DMS153 treated with DMSO at 0.1 percent for 48 hours (cell line): ENCODE measurements at regions not wholly inside any gene's neighbourhood (a gene's known extent, or its start where the extent isn't known, plus 50 kb on each side); places are given as distances from the start of the nearest gene placed in this dataset.

Source experiments
- DNase-seq: peaks from one replicate; lab custom pipeline; 2025; ENCODE audit not compliant: unreplicated experiment; lab: John Stamatoyannopoulos, UW

GRCh38 chr17:33473061-33473460 is 180.0 kb upstream of the ASIC2 start:
- no peak for DNase-seq

GRCh38 chr17:33474789-33475188 is 181.7 kb upstream of the ASIC2 start:
- DNase-seq = no peak

- DNase-seq = no peak
Observed at GRCh38 chr17:33475594-33475993, 182.5 kb upstream of the ASIC2 start.

- no peak for DNase-seq
Observed at GRCh38 chr17:33481652-33482051, 188.6 kb upstream of the ASIC2 start.

DNA sequence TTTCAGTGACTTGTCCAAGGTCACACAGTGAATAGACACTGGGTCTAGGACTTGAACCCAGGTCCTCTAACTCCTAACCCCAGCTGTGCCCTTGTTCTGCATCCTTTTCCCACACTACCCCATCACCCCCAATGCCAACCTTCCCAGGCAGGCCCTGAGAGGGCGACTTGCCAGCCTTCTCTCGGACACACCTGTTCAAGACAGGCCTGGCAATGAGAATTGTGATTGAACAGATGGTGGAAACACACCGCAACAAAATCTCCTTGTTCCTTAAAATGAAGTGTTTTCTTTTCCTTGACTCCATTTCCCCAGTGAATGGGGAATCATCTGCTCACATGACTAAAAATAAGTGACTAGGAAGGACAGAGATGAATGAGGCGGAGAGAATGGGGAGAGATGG is 189.5 kb upstream of the ASIC2 start:
- DNase-seq = no peak

GRCh38 chr17:33484559-33484958 is 191.5 kb upstream of the ASIC2 start:
- no peak for DNase-seq

GRCh38 chr17:33486135-33486885 is 193.2 kb upstream of the ASIC2 start:
- DNase-seq = no peak

DNA sequence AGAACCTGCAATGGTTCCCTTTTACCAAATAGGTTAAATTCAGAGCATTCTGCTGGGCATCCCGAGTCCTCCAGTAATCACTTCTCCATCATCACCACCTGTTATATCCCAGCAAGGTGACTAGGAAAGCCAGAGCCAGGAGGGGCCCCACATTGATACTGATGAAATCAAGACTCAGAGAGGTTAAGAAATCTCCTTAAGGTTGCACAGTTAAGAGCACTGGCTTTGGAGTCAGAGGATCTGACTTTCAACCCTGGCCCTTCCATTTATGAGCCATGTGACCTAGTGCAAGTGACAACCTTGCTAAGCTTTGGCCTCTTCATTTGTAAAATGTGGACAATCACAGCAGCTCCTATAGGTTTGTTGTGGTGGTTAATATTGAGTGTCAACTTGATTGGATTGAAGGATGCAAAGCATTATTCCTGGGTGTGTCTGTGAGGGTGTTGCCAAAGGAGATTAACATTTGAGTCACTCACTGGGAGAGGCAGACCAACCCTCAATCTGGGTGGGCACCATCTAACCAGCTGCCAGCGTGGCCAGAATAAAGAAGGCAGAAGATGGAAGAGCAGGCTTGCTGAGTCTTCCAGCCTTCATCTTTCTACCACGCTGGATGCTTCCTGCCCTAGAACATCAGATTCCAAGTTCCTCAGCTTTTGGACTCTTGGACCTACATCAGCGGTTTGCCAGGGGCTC is 194.2 kb upstream of the ASIC2 start:
- DNase-seq = no peak

GRCh38 chr17:33491871-33492481 is 198.9 kb upstream of the ASIC2 start:
- DNase-seq = no peak

GRCh38 chr17:33492731-33493265 is 199.7 kb upstream of the ASIC2 start:
- no peak for DNase-seq

DNA sequence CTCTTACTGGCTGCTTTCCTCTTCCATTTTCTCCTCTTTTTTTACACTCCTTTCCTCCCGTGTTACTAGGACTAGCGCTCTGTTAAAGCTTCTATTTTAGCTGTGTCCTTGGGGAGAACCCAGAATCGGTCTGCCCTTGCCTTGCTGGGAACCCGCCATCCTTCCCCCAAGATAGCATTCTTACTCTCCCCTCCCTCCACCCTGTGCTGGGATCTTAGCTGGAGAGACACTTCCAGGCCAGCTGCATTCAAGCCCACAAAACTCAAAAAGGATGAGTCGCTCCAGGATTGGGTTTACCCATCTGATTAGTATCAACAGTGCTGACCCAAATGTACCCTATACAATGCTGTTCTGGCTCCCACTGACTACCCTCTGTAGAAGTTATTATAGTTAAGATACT is 200.5 kb upstream of the ASIC2 start:
- DNase-seq = no peak

- no peak for DNase-seq
Observed at GRCh38 chr17:33494151-33494550, 201.1 kb upstream of the ASIC2 start.

- DNase-seq = no peak
Observed at GRCh38 chr17:33497623-33498022, 204.5 kb upstream of the ASIC2 start.

DNA sequence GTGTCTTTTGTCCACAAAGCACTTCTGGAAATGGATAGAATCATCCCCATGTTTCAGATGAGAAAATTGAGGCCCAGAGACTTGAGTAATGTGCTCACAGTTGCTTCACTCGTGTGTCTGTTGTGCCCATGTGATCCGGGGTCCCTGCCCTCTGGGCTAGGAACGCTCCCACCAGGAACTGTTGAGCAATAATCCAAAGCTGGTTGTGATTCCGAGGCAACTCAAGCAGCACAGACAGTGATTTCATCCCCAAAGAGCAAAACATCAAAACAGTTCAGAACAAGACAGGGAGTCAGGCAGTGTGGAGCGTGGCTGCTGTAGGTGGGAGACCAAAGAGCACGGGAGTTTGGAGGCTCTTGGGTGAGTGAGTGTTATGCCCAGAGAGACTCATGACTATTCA is 205.0 kb upstream of the ASIC2 start:
- DNase-seq = no peak

DNA sequence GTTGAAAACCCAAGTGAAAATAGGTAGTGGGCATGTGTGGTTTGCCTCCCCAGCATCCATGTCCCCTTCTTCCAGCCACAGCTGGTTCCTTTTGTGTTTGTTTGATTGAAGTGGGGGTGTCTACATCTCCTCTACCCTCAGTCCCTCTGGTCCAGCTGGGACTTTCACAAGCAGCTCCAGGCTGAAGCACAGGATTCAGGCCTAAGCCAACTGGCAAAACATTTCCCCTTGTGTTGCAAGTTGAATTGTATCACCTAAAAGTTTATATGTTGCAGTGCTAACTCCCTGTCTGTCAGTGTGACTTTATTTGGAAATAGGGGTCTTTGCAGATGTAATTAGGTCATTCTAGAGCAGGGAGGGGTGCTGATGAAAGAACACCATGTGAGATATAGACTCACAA is 205.9 kb upstream of the ASIC2 start:
- no peak for DNase-seq

DNA sequence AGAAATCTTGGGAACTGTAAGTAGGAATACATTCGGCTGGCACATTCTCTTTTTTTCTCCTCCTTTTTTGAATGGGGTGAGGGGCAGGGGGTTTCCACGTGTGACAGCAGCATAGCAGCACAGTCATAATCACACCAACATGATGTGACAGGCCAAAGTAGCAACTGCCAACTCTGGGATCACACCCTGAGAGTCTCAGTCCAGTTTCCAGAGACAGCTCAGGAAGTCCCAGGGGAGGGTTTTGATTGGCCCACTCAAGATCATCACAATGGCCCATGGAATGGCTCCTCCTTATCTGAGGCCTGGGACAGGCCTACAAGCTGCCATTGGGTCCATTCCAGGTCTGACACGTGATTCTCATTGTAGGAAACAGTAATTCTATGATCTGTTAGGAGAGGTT is 207.1 kb upstream of the ASIC2 start:
- DNase-seq = no peak

DNA sequence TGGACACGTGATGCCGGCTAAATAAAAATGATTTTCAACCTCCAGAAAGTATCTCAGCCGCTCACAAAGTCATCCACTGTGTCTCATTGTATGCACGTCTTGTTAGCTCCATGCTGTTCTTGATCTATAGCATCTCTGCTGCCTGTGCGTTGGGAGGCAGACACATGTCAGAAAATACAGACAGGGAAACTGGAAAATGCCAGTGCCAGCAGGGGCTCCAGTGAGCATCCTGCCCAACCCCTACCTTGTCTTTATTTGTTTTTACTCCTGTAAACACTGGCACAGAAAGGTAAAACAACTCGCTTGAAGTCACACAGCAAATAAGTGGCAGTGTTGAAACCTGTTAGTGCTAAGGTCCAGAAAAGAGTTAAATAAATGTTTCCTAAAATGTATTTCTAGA is 208.1 kb upstream of the ASIC2 start:
- DNase-seq = no peak

- DNase-seq = no peak
Observed at GRCh38 chr17:33504571-33504970, 211.5 kb upstream of the ASIC2 start.

GRCh38 chr17:33506889-33507650 is 214.0 kb upstream of the ASIC2 start:
- DNase-seq = no peak

GRCh38 chr17:33508215-33508614 is 215.1 kb upstream of the ASIC2 start:
- no peak for DNase-seq

GRCh38 chr17:33509331-33509730 is 216.2 kb upstream of the ASIC2 start:
- DNase-seq = no peak
